H1 (cell line): ENCODE measurements at regions not wholly inside any gene's neighbourhood (a gene's known extent, or its start where the extent isn't known, plus 50 kb on each side); places are given as distances from the start of the nearest gene placed in this dataset.

Experiments used
- CTCF ChIA-PET: fragments of 300-600 bp; sonication (Branson Sonifier 250); formaldehyde crosslinking; loops from one replicate; lab custom pipeline; 2021; ENCODE audit not compliant: partially characterized antibody; lab: Charles Lee
- POLR2A ChIA-PET: fragments of 300-600 bp; sonication (Branson Sonifier 250); formaldehyde crosslinking; loops from one replicate; lab custom pipeline; 2021; ENCODE audit warnings: inconsistent platforms; ENCODE audit not compliant: partially characterized antibody; lab: Charles Lee
- DNase-seq, 2 experiments: peaks; one replicate each; pipeline versions ENCODE4 v3.0.0 to v3.0.0-alpha.2; 2010 to 2022; ENCODE audit warnings: low spot score in 2 of 2, low read depth in 1 of 2, mixed read lengths in 1 of 2
- FAIRE-seq: peaks from 2 replicates; lab custom pipeline; 2011; peaks lifted over from hg19 to GRCh38; lab: Jason Lieb, UNC
- H2AFZ ChIP-seq: 2 replicates; pipeline ENCODE4 v1.8.1; 2012; ENCODE audit warnings: low read length, inconsistent platforms
- H2AK5ac ChIP-seq: 2 replicates; pipeline ENCODE4 v1.6.1; 2013; ENCODE audit warnings: low read depth, low read length
- H2BK120ac ChIP-seq: replicated peaks from 2 replicates; pipeline ENCODE3; 2013; ENCODE audit warnings: low read depth, low read length, inconsistent platforms
- H2BK12ac ChIP-seq: 2 replicates; pipeline ENCODE4 v1.6.1; 2013; ENCODE audit warnings: low read depth, low read length
- H2BK15ac ChIP-seq: 2 replicates; pipeline ENCODE4 v1.6.1; 2013; ENCODE audit warnings: low read length
- H2BK20ac ChIP-seq: 2 replicates; pipeline ENCODE4 v1.6.1; 2013; ENCODE audit warnings: low read length
- H2BK5ac ChIP-seq: 2 replicates; pipeline ENCODE4 v1.6.1; 2013; ENCODE audit warnings: low read depth, low read length
- H3K14ac ChIP-seq: 2 replicates; pipeline ENCODE4 v1.6.1; 2013; ENCODE audit warnings: inconsistent platforms; ENCODE audit not compliant: insufficient read length
- H3K18ac ChIP-seq: 2 replicates; pipeline ENCODE4 v1.6.1; 2013; ENCODE audit warnings: low read length; ENCODE audit errors: extremely low read depth
- H3K23ac ChIP-seq: 2 replicates; pipeline ENCODE4 v1.6.1; 2013; ENCODE audit warnings: inconsistent platforms; ENCODE audit not compliant: insufficient read length
- H3K23me2 ChIP-seq: 2 replicates; pipeline ENCODE4 v1.6.1; 2013; ENCODE audit warnings: low read depth, low read length
- H3K27ac ChIP-seq: 2 replicates; pipeline ENCODE4 v1.6.1; 2011; ENCODE audit warnings: low read depth, low read length, inconsistent platforms
- H3K27me3 ChIP-seq, 4 experiments: replicated peaks in 1 of 4; 1 replicate in 1 of 4; 2 replicates in 3 of 4; pipeline versions ENCODE4 v1.6.1 to v1.8.1; 2011 to 2013; ENCODE audit warnings: low read length in 3 of 4, mild to moderate bottlenecking in 3 of 4, inconsistent platforms in 2 of 4, mixed read lengths in 2 of 4, moderate library complexity in 1 of 4; ENCODE audit not compliant: control insufficient read depth in 3 of 4, insufficient read depth in 3 of 4; ENCODE audit errors: extremely low read depth in 1 of 4
- H3K36me3 ChIP-seq, 4 experiments: 2 replicates each; pipeline versions ENCODE4 v1.6.1 to v1.8.1; 2011 to 2013; ENCODE audit warnings: mild to moderate bottlenecking in 4 of 4, low read length in 3 of 4, moderate library complexity in 2 of 4, control low read depth in 1 of 4, inconsistent platforms in 1 of 4; ENCODE audit not compliant: insufficient read depth in 4 of 4, control insufficient read depth in 2 of 4
- H3K4ac ChIP-seq: replicated peaks from 2 replicates; pipeline ENCODE3; 2013; ENCODE audit warnings: low read length, low read depth, mixed read lengths, inconsistent platforms; ENCODE audit not compliant: insufficient read length
- H3K4me1 ChIP-seq, 4 experiments: replicated peaks in 1 of 4; 1 replicate in 1 of 4; 2 replicates in 3 of 4; pipeline versions ENCODE4 v1.6.1 to v1.8.1; 2011 to 2013; ENCODE audit warnings: low read length in 3 of 4, inconsistent platforms in 2 of 4, mixed read lengths in 1 of 4; ENCODE audit not compliant: insufficient read depth in 4 of 4, control insufficient read depth in 3 of 4
- H3K4me2 ChIP-seq, 2 experiments: 2 replicates each; pipeline versions ENCODE4 v1.6.1 to v1.8.1; 2011 to 2013; ENCODE audit warnings: low read depth in 2 of 2, low read length in 2 of 2, control low read depth in 1 of 2, inconsistent platforms in 1 of 2, mild to moderate bottlenecking in 1 of 2; ENCODE audit not compliant: insufficient read depth in 1 of 2
- H3K4me3 ChIP-seq, 4 experiments: fragments of 200-600, 300-600 bp in 1 of 4; sonication (generic), shearing (Covaris generic), sonication (Bioruptor Twin) in 1 of 4; 2 replicates each; pipeline versions ENCODE4 v1.5.1 to v1.8.1; 2011 to 2016; ENCODE audit warnings: low read length in 4 of 4, low read depth in 3 of 4, control low read depth in 2 of 4, inconsistent platforms in 2 of 4, mild to moderate bottlenecking in 2 of 4, mixed read lengths in 1 of 4, moderate library complexity in 1 of 4; ENCODE audit not compliant: insufficient read depth in 2 of 4; ENCODE audit errors: extremely low read depth in 1 of 4
- H3K56ac ChIP-seq: replicated peaks from 2 replicates; pipeline ENCODE3; 2013; ENCODE audit warnings: low read depth, mild to moderate bottlenecking, mixed read lengths, low read length, inconsistent platforms; ENCODE audit not compliant: insufficient read length
- H3K79me1 ChIP-seq: 2 replicates; pipeline ENCODE4 v1.6.1; 2013; ENCODE audit warnings: low read depth, low read length, control low read depth
- H3K79me2 ChIP-seq, 2 experiments: 2 replicates each; pipeline versions ENCODE4 v1.6.1 to v1.8.1; 2012 to 2013; ENCODE audit warnings: low read length in 2 of 2, mild to moderate bottlenecking in 2 of 2, inconsistent platforms in 1 of 2; ENCODE audit not compliant: insufficient read depth in 2 of 2, control insufficient read depth in 1 of 2
- H3K9ac ChIP-seq, 4 experiments: replicated peaks in 1 of 4; 1 replicate in 1 of 4; 2 replicates in 3 of 4; pipeline versions ENCODE4 v1.6.1 to v1.8.1; 2011 to 2013; ENCODE audit warnings: low read depth in 3 of 4, low read length in 3 of 4, control low read depth in 2 of 4, mild to moderate bottlenecking in 2 of 4, moderate library complexity in 2 of 4, inconsistent platforms in 1 of 4; ENCODE audit errors: extremely low read depth in 1 of 4
- H3K9me3 ChIP-seq, 2 experiments: 2 replicates each; pipeline versions ENCODE4 v1.6.1 to v1.8.1; 2012 to 2013; ENCODE audit warnings: mild to moderate bottlenecking in 2 of 2, moderate library complexity in 2 of 2, control low read depth in 1 of 2, inconsistent platforms in 1 of 2, low read depth in 1 of 2, low read length in 1 of 2, mixed read lengths in 1 of 2; ENCODE audit not compliant: insufficient read depth in 2 of 2
- H4K20me1 ChIP-seq, 2 experiments: replicated peaks in 1 of 2; 2 replicates each; pipeline versions ENCODE3 to v1.8.1; 2011 to 2013; ENCODE audit warnings: inconsistent platforms in 2 of 2, low read length in 2 of 2, mild to moderate bottlenecking in 1 of 2; ENCODE audit not compliant: insufficient read depth in 2 of 2, control insufficient read depth in 1 of 2
- H4K5ac ChIP-seq: 2 replicates; pipeline ENCODE4 v1.6.1; 2013; ENCODE audit warnings: low read length, low read depth, mixed read lengths, inconsistent platforms; ENCODE audit not compliant: insufficient read length
- H4K8ac ChIP-seq: 2 replicates; pipeline ENCODE4 v1.8.0; 2013; ENCODE audit warnings: mild to moderate bottlenecking, moderate library complexity, low read length, inconsistent platforms; ENCODE audit not compliant: insufficient read depth; ENCODE audit errors: extremely low read depth
- H4K91ac ChIP-seq: replicated peaks from 2 replicates; pipeline ENCODE3; 2013; ENCODE audit warnings: low read length, mixed read lengths, inconsistent platforms; ENCODE audit not compliant: insufficient read length
- CTCF ChIP-seq, 3 experiments: IDR thresholded peaks; 1 replicate in 2 of 3; 2 replicates in 1 of 3; pipeline versions ENCODE4 v1.5.1 to v1.6.1; 2011; ENCODE audit warnings: low read length in 3 of 3, mild to moderate bottlenecking in 3 of 3, inconsistent platforms in 2 of 3, low read depth in 1 of 3, moderate library complexity in 1 of 3; ENCODE audit not compliant: insufficient read depth in 1 of 3; ENCODE audit errors: control extremely low read depth in 1 of 3
- HDAC6 ChIP-seq: IDR thresholded peaks from one replicate; pipeline ENCODE4 v1.7.1; 2012; ENCODE audit warnings: low read depth, mild to moderate bottlenecking, inconsistent platforms, low read length, moderate library complexity
- SIRT6 ChIP-seq: IDR thresholded peaks from one replicate; pipeline ENCODE4 v1.7.1; 2012; ENCODE audit warnings: low read length, inconsistent platforms
- SIX5 ChIP-seq: IDR thresholded peaks from 2 replicates; pipeline ENCODE4 v1.6.1; 2011; ENCODE audit warnings: mild to moderate bottlenecking, low read depth, low read length
- TAF1 ChIP-seq: IDR thresholded peaks from 2 replicates; pipeline ENCODE4 v1.6.1; 2011; ENCODE audit warnings: mild to moderate bottlenecking, low read depth, low read length
- TBP ChIP-seq: IDR thresholded peaks from 2 replicates; pipeline ENCODE4 v1.6.1; 2011; ENCODE audit warnings: low read depth, low read length, improper control_type of control experiment
- USF2 ChIP-seq: IDR thresholded peaks from 2 replicates; pipeline ENCODE4 v1.6.1; 2011; ENCODE audit warnings: low read length, improper control_type of control experiment
- WGBS, 2 experiments: shearing (Covaris generic) in 1 of 2; methylation state at CpG; one replicate each; pipeline versions ENCODE4 v1.1.6 to v1.1.7; 2013 to 2015; ENCODE audit warnings: low lambda C conversion rate in 2 of 2, mixed read lengths in 2 of 2, inconsistent platforms in 1 of 2, low coverage in 1 of 2, missing lambda C conversion rate in 1 of 2; ENCODE audit not compliant: insufficient replicate concordance in 2 of 2, insufficient coverage in 1 of 2, insufficient read length in 1 of 2; ENCODE audit errors: extremely low coverage in 1 of 2, missing lambda C conversion rate in 1 of 2; 5-methylcytosine and 5-hydroxymethylcytosine counted together

DNA sequence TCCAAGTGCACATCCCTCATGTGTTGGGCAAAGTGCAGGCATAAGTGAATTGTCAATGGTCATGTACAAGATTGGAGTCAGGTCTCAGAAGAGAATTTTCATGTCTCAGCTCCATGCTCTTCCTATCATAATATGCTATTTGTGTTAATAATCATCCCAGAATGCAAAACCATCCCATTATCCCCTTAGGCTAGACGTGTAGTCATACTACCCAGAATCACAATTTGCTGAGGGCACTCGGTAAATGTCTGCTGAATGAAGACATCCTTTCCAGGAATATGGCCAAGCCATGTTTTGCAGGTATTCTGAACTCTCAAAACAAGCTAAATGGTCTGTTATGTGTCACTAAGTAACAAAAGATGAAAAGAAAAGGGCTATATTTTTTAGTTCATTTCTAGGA lies 263.8 kb downstream of the RAD51AP2 start:
- Histone ChIP-seq H2AFZ (no peak overlapping the region), H3K79me2 (no peaks in the 10 kb centered on the region), H2BK120ac (no peak overlapping the region), H2BK20ac (no peak overlapping the region), H3K9ac (no peak overlapping the region), H3K23ac (no peak overlapping the region), H3K36me3 (no peaks in the 10 kb centered on the region), H3K4me1 (no peaks in the 10 kb centered on the region), H4K20me1 (no peaks in the 10 kb centered on the region), H3K23me2 (no peaks in the 10 kb centered on the region), H3K27me3 (no peaks in the 10 kb centered on the region; a peak in 1 of 7 replicates), H3K56ac (no peak overlapping the region), H3K4ac (no peak overlapping the region), H4K8ac (no peak overlapping the region), H2AK5ac (no peak overlapping the region), H4K5ac (no peak overlapping the region), H2BK15ac (no peak overlapping the region), H2BK12ac (no peak overlapping the region), H2BK5ac (no peak overlapping the region), H3K14ac (no peak overlapping the region), H3K4me2 (no peak overlapping the region), H3K18ac (no peak overlapping the region), H3K4me3 (no peak overlapping the region), H3K9me3 (no peaks in the 10 kb centered on the region), H4K91ac (no peak overlapping the region), H3K79me1 (no peaks in the 10 kb centered on the region), H3K27ac (no peak overlapping the region)
- CTCF ChIA-PET: no interaction called here
- DNase-seq (no peak), FAIRE-seq (no peak)
- WGBS, 2 experiments: 95% methylated on average over 2 of the region's 2 CpGs; no CpG with 5 or more reads in 1 of the 2 experiments
- TF ChIP-seq CTCF (IDR thresholded peaks at IDR 0.05; ENCODE audit: control extremely low read depth in 1 of 3, insufficient read depth in 1 of 3, low read depth in 1 of 3, low read length in 3 of 3): no peak
- TF ChIP-seq SIX5: no peak
- no peak for TF ChIP-seq TAF1
- TF ChIP-seq SIRT6: no peak
- TF ChIP-seq HDAC6: no peak
- no peak for TF ChIP-seq USF2
- no peak for TF ChIP-seq TBP
- POLR2A ChIA-PET: no interaction called here
